ENCODE measurements at regions not wholly inside any gene's neighbourhood (a gene's known extent, or its start where the extent isn't known, plus 50 kb on each side); places are given as distances from the start of the nearest gene placed in this dataset.
"Not testable (repeated sequence)": the region's sequence is repeated elsewhere in the genome, so short reads cannot be mapped to it uniquely, and the experiment has no call there.

DNA sequence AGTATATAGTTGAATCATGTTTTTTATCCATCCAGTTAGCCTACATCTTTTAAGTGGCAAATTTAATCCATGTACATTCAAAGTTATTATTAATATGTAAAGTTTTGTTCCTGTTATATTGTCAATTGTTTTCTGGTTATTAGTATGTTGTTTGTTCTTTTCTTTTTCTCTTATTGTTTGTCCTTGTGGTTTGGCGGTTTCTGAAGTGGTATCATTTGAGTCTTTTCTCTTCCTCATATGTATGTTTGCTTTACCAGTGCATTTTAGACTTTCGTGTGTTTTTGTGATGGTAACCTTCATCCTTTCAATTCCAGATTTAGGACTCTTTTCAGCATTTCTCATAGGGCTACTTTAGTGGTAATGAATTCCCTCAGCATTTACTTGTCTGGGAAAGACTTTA, 130.4 kb upstream of the RFX3 start:
- in situ Hi-C loops (cut with MboI; ENCODE audit: low sequenced_read_pairs, unreplicated experiment), result no loop called here
- no peak for TF ChIP-seq CTCF (IDR thresholded peaks at IDR 0.05; ENCODE audit: borderline replicate concordance, control extremely low read depth, extremely low read depth, insufficient read depth, missing control alignments)
- DNase-seq (ENCODE audit: low spot score), result no peak

DNA sequence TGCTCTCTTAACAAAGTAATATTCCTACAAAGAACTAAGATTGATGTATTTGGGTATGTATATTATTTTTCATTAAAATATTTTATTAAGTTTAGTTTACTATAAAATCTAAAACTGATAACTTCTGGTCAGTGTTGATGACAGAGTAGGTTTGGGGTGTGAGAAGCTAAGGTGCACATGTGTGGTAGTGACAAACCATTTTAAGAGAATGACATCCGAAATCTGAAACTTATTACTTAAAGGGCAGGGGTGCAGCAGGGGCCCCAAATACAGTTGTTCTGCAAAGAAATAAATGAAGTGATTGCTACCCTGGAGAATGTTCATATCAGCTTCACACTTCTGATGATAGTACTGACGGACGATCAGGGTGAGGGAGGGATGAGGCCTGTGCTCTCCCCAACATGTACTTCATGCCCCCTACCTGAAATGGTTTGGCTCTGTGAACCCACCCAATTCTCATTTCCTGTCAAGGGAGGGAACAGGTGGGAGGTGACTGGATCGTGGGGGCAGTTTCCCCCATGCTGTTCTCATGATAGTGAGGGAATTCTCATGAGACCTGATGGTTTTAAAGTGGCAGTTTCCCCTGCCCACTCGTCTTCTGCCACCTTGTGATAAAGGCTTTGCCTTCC, 125.3 kb upstream of the RFX3 start:
- TF ChIP-seq CTCF (IDR thresholded peaks at IDR 0.05; ENCODE audit: borderline replicate concordance, control extremely low read depth, extremely low read depth, insufficient read depth, missing control alignments), result no peak
- DNase-seq (ENCODE audit: low spot score), result no peak
- in situ Hi-C loops (cut with MboI; ENCODE audit: low sequenced_read_pairs, unreplicated experiment), result no loop called here

GRCh38 chr9:3648722-3649246, 123.0 kb upstream of the RFX3 start:
- TF ChIP-seq CTCF (IDR thresholded peaks at IDR 0.05; ENCODE audit: borderline replicate concordance, control extremely low read depth, extremely low read depth, insufficient read depth, missing control alignments), result no peak
- DNase-seq (ENCODE audit: low spot score), result no peak
- in situ Hi-C loops (cut with MboI; ENCODE audit: low sequenced_read_pairs, unreplicated experiment), result no loop called here

GRCh38 chr9:3648266-3648665, 122.5 kb upstream of the RFX3 start:
- DNase-seq (ENCODE audit: low spot score), result no peak
- in situ Hi-C loops (cut with MboI; ENCODE audit: low sequenced_read_pairs, unreplicated experiment), result no loop called here
- TF ChIP-seq CTCF (IDR thresholded peaks at IDR 0.05; ENCODE audit: borderline replicate concordance, control extremely low read depth, extremely low read depth, insufficient read depth, missing control alignments), result no peak

- in situ Hi-C loops (cut with MboI; ENCODE audit: low sequenced_read_pairs, unreplicated experiment), result no loop called here
These were observed 121.9 kb upstream of the RFX3 start for GRCh38 chr9:3647652-3648051.

DNA sequence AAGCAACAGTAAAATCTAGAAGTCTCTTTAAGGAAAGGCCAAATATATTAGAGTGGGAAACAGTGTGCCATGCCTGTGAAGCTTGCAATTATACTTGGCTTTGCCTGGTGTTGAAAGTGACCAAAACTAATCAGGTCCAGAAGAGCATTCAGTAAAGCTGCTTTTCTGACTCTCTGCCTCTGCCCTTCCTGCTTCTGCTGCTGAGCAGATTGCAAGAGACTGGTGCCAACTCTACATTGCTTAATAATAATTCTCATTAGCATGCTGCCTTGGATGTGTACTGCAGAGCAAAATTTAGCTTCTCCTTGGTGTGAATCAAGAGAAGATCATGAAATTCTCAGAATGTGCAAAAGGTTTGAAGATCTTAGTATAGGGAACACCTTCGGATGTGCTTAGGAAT, 120.4 kb upstream of the RFX3 start:
- DNase-seq (ENCODE audit: low spot score), result no peak
- TF ChIP-seq CTCF (IDR thresholded peaks at IDR 0.05; ENCODE audit: borderline replicate concordance, control extremely low read depth, extremely low read depth, insufficient read depth, missing control alignments), result no peak
- in situ Hi-C loops (cut with MboI; ENCODE audit: low sequenced_read_pairs, unreplicated experiment), result no loop called here

More at GRCh38 chr9:3647652-3648051, 121.9 kb upstream of the RFX3 start:
- no peak for DNase-seq (ENCODE audit: low spot score)
- TF ChIP-seq CTCF (IDR thresholded peaks at IDR 0.05; ENCODE audit: borderline replicate concordance, control extremely low read depth, extremely low read depth, insufficient read depth, missing control alignments), result peak; percentile 10

- in situ Hi-C loops (cut with MboI; ENCODE audit: low sequenced_read_pairs, unreplicated experiment); DNase-seq (ENCODE audit: low spot score): not testable (repeated sequence)
These were observed 116.3 kb upstream of the RFX3 start for GRCh38 chr9:3642075-3642474.
